ENCODE measurements at regions not wholly inside any gene's neighbourhood (a gene's known extent, or its start where the extent isn't known, plus 50 kb on each side); places are given as distances from the start of the nearest gene placed in this dataset.

- Histone ChIP-seq H3K4me1 (ENCODE audit: control insufficient read depth, extremely low read depth, insufficient read depth, low read length) (peaks cover 5% of the 10 kb centered on the region), H4K20me1 (replicated peaks; ENCODE audit: control insufficient read depth, extremely low read depth, insufficient read depth, low read length) (no peaks in the 10 kb centered on the region), H3K9me3 (replicated peaks; ENCODE audit: control insufficient read depth, insufficient read depth, low read length) (no peaks in the 10 kb centered on the region), H3K36me3 (ENCODE audit: control insufficient read depth in 2 of 2, extremely low read depth in 1 of 2, insufficient read depth in 2 of 2, low read length in 2 of 2) (no peaks in the 10 kb centered on the region), H3K9ac (replicated peaks; ENCODE audit: extremely low read depth, insufficient read depth, low read length) (no peak overlapping the region), H3K4me3 (replicated peaks in 1 of 3; ENCODE audit: insufficient read depth in 1 of 3, low read depth in 1 of 3, low read length in 3 of 3) (no peak overlapping the region), H3K27me3 (ENCODE audit: control insufficient read depth in 2 of 2, insufficient read depth in 2 of 2, low read length in 2 of 2) (no peaks in the 10 kb centered on the region), H3K9me1 (replicated peaks; ENCODE audit: control insufficient read depth, extremely low read depth, insufficient read depth, low read length) (no peaks in the 10 kb centered on the region), H3K4me2 (ENCODE audit: insufficient read depth, low read length) (no peak overlapping the region), H2AFZ (ENCODE audit: low read depth, low read length) (no peak overlapping the region), H3K27ac (ENCODE audit: insufficient read depth, low read depth, low read length) (no peak overlapping the region), H3K79me2 (ENCODE audit: control insufficient read depth, insufficient read depth, low read length) (no peaks in the 10 kb centered on the region)
- POLR2A ChIA-PET: no interaction called here
- FAIRE-seq (no peak), DNase-seq (ENCODE audit: low read depth, low spot score) (no peak)
- BruUV-seq (replicated peaks): no TSS peak
- intact Hi-C loops (cut with micrococcal nuclease) (loop anchor here (5.0 to 10.0 kb wide), 2 partner anchors 80 to 758 kb away; partner anchors contain the start of gene RNF32), dilution Hi-C loops (cut with MboI; ENCODE audit: extremely low pct_ligation_motif_present, low sequenced_read_pairs) (no loop called here)
- TF ChIP-seq EZH2 (IDR thresholded peaks at IDR 0.05; ENCODE audit: borderline replicate concordance, low read depth, low read length, severe bottlenecking): no peak
- TF ChIP-seq MAX (IDR thresholded peaks at IDR 0.05; ENCODE audit: insufficient read depth, insufficient read length): no peak
- TF ChIP-seq JUN (IDR thresholded peaks at IDR 0.05; ENCODE audit: borderline replicate concordance, insufficient read depth, insufficient read length, low read depth): no peak
- CTCF ChIA-PET: no interaction called here
Measured at GRCh38 chr7:155887174-155887525, 74.9 kb upstream of the SHH start.

DNA sequence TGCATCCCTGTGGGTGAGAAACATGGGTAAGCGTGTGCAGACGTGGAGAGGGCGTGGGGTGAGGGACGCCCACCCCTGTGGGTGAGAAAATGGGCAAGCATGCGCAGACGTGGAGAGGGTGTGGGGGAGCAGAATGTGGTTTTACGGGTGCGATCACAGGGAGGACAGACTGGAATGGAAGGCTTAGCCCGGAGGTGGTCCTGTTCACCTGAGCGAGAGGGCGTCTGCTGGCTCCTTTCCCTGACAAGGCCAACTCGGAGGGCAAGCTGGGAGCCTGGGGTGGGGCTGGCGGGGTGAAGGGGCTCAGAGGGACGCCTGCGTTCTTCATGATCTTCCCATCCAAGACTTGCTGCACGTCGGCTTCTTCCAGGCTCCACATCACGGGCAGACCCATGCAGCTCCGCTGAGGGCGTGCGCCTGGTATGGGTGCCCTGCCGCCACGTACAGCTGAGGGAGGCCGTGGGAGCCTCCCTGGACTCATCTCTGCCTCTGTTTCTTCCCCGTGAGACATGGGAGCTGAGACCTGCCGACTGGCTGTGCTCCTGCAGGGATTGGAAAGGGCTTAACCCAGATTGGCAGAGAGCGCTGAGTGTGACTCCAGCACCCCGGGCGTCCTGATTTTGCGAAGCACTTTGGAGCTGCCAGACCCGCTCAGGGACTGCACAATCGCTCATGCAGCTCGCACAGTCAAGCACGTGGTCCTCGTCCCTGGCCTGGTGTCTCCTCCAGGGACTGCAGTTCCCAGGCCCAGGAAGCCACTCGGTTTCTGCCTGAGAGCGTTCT lies 74.3 kb upstream of the SHH start:
- no peak overlapping the region for H3K9ac ChIP-seq (replicated peaks; ENCODE audit: extremely low read depth, insufficient read depth, low read length)
- no peaks in the 10 kb centered on the region for H4K20me1 ChIP-seq (replicated peaks; ENCODE audit: control insufficient read depth, extremely low read depth, insufficient read depth, low read length)
- H3K79me2 ChIP-seq (ENCODE audit: control insufficient read depth, insufficient read depth, low read length): no peaks in the 10 kb centered on the region
- intact Hi-C loops (cut with micrococcal nuclease) (loop anchor here (5.0 to 10.0 kb wide), 2 partner anchors 79 to 758 kb away; partner anchors contain the start of gene RNF32), dilution Hi-C loops (cut with MboI; ENCODE audit: extremely low pct_ligation_motif_present, low sequenced_read_pairs) (no loop called here)
- no peaks in the 10 kb centered on the region for H3K9me3 ChIP-seq (replicated peaks; ENCODE audit: control insufficient read depth, insufficient read depth, low read length)
- H2AFZ ChIP-seq (ENCODE audit: low read depth, low read length): no peak overlapping the region
- H3K27ac ChIP-seq (ENCODE audit: insufficient read depth, low read depth, low read length): no peak overlapping the region
- H3K4me3 ChIP-seq (replicated peaks in 1 of 3; ENCODE audit: insufficient read depth in 1 of 3, low read depth in 1 of 3, low read length in 3 of 3): no peak overlapping the region
- TF ChIP-seq MAX (IDR thresholded peaks at IDR 0.05; ENCODE audit: insufficient read depth, insufficient read length): no peak
- TF ChIP-seq FOS (IDR thresholded peaks at IDR 0.05; ENCODE audit: borderline replicate concordance, insufficient read depth, low read length): no peak
- no peak for TF ChIP-seq EZH2 (IDR thresholded peaks at IDR 0.05; ENCODE audit: borderline replicate concordance, low read depth, low read length, severe bottlenecking)
- no peaks in the 10 kb centered on the region for H3K36me3 ChIP-seq (ENCODE audit: control insufficient read depth in 2 of 2, extremely low read depth in 1 of 2, insufficient read depth in 2 of 2, low read length in 2 of 2)
- CTCF ChIA-PET: no interaction called here
- POLR2A ChIA-PET: no interaction called here
- FAIRE-seq (no peak), DNase-seq (ENCODE audit: low read depth, low spot score) (no peak)
- no peaks in the 10 kb centered on the region for H3K27me3 ChIP-seq (ENCODE audit: control insufficient read depth in 2 of 2, insufficient read depth in 2 of 2, low read length in 2 of 2)
- BruUV-seq (replicated peaks): no TSS peak
- H3K9me1 ChIP-seq (replicated peaks; ENCODE audit: control insufficient read depth, extremely low read depth, insufficient read depth, low read length): no peaks in the 10 kb centered on the region
- H3K4me2 ChIP-seq (ENCODE audit: insufficient read depth, low read length): no peak overlapping the region
- H3K4me1 ChIP-seq (ENCODE audit: control insufficient read depth, extremely low read depth, insufficient read depth, low read length): peaks cover 5% of the 10 kb centered on the region
